ENCODE measurements at regions not wholly inside any gene's neighbourhood (a gene's known extent, or its start where the extent isn't known, plus 50 kb on each side); places are given as distances from the start of the nearest gene placed in this dataset.
A peak's percentile ranks its signal among the peaks of the same experiment; 100 is the strongest.
"Not testable (repeated sequence)": the region's sequence is repeated elsewhere in the genome, so short reads cannot be mapped to it uniquely, and the experiment has no call there.

DNA sequence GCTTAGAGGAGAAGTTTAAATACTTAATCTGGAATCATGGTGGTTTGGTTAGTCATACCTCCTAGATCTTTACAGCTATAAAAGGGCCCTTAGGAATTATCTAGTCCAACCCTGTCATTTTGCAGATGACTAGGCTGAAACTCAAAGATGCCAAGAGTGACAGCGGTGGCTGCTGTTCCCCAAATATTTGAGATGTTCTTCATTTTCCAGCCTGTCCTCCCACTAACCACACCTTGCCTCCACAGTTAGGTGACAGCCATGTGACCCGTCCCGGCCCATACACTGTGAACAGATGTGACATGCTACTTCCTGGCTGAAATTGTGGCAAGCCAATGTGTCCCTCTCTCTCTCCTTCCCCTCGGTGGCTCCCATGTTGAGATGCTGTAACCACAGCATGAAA, 225.5 kb upstream of the IPO5 start:
- DNase-seq = no peak

DNA sequence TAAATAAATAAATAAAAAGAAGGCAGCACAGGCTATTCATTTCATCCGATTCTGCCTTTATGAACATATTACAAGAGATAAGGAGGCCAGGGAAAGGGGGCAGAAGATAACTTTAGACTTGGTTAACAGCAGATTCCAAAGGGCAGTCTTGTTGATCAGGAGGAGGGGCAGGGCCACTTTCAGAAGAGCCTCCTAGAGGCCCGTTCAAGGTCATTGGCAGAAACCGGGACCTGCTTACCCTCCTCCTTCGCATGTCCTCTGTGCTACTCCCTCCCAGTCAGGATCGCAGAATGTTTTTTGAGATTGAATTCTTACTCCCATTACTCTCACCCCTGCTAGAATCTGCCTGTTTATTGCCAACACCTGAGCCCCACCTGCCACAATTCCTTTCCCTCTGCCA, 217.0 kb upstream of the IPO5 start:
- no peak for DNase-seq

DNA sequence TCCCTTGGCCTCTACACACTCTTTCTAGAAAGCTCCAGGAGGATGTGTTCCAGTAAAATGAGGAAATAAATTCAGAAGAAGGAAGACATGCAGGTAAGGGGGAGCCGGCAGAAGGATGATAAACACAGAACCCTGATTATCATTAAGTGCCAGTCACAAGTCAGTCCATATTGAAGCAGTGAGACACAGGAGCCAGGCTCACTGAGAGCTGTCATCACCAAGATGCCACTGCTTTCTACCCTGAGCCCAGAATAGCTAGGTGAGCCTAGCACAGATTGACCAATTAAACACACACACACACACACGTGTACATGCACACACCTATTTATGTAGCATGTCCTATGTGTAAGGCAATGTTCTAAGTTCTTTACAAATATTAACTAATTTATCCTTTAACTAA, 211.4 kb upstream of the IPO5 start:
- no peak for DNase-seq

DNA sequence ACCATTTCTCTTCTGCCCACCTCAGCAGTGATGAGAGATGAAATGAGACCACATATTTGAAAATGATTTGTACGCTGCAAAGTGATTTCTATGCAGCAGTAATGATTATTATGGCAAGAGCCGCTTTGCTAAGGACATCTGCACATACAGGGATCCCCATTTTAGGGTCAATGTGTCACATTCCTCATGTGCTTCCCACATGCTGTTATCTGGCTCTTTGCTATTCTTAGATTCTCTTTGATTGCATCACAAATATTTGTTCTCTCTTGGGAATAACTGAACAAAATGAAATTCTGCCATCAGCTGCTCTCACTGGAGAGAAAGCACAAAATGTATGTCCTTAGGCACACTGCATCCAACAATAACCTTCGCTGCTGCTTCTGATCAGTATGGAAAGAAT, 209.5 kb upstream of the IPO5 start:
- peak; percentile 59 for DNase-seq

DNA sequence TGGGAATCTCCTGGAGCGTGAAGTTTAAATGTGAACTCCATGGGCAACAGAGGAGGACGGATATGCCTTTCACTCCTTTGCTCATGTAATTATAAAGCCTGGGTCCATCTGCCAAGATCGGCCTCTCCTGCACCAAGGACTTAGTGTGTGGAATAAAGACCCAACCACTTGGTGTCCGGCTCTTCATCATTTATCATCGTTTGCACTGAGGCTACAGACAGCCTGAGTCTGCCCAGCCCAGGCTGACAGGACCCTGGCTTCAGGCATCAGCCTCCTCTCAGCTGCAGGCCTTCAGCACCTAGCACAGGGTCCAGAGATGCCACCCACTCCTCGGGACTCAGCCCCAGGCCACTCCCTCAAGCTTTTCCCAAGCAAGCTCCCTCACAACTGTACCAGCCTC, 206.8 kb upstream of the IPO5 start:
- DNase-seq = no peak

DNA sequence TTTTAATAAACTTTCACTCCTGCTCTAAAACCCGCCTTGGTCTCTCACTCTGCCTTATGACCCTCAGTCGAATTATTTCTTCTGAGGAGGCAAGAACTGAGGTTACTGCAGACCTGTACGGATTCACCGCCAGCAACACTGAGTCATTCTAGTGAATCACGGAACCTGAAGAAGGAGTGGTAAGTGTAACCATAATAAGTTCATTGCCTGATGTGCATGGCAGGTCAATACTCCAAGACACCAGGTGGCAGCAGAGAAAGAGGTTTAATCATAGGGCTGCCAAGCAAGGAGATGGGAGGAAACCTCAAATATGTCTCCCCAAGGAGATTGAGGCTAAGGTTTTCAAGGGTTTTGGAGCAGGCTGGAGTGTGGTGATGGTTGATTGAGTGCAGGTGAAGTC, 204.3 kb upstream of the IPO5 start:
- DNase-seq = peak; percentile 14

DNA sequence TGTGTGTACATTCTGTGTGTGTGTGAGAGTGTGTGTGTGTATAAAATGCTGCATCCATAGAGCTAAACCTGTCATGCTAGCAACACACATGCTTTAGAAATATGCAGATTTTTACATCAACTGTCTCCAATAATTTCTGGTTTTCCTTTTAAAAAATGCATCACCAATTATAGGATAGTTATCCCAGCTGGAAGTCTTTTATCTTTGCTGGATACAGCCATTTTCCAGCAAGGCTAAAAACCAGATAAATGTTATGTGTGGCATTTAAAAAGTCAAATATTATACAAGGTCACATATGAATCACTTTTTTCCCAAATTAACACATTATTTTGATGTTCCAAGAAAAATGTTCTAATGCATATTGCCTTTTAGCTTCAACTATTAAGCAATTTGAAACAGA, 202.0 kb upstream of the IPO5 start:
- DNase-seq = no peak

DNA sequence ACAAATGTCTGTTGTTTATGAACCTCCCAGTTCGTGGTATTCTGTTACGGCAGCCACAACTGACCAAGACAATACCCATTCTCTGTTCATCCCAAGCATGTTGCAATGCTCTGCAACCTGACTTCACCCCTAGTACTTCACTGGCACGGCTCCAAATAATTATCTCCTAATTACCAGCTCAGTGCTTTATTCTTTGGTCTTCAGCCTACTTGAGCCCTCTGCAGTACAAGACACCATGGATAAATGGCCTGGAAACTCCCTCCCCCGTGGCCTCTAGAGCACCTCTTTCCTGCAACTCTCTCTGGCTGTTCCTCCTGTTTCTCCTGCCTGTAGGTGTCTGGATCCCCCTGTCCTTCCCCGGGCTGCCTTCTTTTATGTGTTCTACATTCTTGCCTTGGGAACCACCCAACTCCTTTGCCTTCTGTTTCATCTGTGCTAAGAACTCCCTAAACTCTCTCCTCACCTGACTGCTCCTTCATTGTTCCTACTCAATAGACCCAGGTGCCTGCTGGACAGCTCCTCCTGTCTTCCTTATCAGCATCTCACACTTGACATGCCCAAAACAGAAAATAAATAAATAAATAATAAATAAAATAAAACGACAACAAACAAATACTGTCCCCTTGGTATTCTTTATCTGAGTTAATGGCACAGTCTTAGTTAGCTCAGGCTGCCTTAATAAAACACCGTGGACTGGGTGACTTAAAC, 200.4 kb upstream of the IPO5 start:
- DNase-seq = no peak

DNA sequence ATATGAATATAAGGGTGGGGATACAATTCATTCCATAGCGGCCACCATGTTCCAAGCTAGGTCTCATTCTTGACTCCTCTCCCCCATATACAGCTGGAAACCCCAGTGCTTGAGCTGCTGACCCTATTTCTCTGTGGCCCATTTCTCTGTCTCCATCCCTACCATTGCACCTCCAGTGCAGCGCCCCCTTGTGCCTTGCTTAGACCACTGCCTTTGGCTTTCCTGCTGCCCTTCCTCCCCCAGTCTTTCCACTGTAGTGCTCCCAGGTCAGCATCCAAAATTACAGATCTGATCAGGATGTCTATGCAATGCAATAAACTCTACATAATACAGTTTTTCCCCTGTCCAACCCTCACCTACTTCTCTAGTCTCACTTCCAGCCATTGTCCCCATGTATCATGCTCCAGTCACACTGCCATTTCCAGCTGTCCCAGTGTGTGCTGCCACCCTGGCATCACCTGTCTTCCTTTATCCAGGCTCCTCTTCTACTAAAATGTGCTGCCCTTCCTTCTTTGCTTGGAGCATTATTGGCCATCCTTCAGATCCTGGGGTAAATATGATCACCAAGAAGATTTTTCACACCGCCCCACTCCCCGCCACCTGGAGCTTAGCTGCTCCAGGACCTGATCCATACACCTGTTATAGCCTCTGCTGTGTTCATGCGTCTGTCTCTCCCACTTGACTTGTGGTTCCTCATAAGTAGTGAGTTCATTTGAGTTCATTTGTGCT, 199.4 kb upstream of the IPO5 start:
- no peak for DNase-seq

DNA sequence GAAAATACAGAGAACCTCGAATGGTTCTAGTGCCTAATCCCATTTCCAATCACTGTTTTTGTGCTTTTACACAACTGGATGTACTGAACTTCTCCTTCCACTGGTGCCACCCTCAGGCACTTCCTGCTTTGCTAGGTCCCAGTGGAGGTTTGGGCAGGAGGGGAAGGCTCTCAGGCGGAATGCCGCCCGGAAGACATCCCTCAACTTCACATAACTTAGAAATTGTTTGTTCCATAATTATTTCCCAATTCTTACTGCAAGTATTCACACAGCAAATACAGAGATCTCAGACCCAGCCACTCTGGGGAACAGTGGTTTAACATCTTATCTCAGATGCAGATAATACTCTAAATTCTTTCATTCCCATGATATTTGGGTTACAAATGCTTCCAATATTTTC, 195.7 kb upstream of the IPO5 start:
- peak; percentile 56 for DNase-seq

DNA sequence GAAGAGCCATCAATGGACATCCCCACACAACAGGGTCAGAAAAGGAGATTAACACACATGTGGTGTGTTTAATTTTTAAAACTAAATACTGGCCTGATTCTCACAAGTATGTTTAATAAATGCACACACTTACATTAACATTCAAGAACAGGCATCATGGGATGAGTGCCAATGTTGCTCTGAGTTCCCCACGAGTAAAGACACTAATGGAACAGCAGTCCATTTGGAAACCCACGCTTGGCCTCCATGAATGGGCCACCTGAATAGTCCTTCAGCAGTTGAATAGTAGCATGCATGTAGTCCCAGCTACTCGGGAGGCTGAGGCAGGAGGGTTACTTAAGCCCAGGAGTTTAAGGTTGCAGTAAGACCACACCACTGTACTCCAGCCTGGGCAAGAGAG, 195.2 kb upstream of the IPO5 start:
- DNase-seq = peak; percentile 33

DNA sequence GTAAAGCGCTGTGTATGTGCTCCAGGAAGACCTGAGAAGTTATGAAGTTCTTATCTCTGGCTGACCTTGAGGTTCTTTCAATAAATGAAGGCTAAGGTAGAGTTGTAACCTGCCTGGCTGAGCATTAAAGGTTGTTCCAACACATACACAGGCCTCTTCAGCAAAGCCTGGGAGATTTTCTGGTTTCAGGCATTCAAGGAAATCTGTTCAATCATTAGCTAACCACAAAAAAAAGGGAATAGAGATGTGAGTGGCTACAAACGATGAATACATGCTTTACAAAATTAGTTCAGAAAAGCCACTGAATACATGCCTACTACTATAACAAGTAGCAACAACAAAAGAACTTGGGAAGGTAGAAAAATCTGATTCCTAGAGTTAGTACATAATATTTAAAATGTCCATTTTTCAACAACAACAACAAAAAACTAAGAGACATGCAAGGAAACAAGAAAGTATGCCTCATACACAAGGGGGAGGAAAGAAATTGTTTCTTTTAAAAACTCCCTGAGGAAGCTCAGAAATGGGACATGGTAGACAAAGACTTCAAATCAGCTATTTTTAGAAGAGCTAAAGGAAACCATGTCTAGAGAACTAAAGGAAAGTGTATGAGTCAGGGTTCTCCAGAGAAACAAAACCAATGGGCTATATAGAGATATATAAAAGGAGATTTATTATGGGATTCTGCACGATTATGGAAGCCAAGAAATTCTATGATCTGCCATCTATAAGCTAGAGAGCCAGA, 191.5 kb upstream of the IPO5 start:
- DNase-seq = no peak

DNA sequence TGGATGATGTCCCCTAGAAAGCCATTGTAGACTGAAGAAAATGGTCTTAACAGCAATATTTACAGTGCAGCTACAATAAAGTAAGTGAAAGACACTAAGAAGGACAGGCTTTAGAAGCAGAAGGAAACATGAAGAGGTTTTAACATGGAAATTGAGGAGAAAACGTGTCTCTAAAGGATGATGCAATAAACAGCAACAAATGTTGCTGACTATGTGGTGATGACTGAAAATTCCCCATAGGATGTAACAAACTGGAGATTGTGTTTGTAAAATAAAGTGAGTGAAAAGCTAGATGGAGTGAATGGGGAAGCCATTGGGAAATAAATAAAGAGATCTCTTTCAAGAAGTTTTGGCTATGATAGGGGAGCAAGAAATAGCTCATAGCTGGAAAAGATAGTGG, 186.7 kb upstream of the IPO5 start:
- DNase-seq = peak; percentile 26

DNA sequence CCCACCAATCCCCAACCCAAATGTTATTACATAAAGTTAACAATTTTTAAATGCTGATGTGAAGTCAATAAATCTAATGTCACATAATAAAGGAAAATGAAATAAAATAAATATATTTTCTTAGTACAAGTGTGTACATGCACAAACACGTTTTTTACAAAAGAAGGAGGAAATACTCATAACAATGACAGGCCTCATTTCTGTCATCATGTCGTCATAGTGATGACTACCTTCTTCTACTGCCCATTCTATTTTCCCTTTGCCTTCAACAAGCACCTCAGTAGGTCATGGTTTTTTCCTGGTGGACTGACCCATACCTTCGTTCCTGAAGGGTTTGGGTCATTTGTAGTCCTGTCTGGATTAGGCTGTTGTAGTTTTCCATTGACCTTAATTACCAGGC, 185.3 kb upstream of the IPO5 start:
- no peak for DNase-seq

DNA sequence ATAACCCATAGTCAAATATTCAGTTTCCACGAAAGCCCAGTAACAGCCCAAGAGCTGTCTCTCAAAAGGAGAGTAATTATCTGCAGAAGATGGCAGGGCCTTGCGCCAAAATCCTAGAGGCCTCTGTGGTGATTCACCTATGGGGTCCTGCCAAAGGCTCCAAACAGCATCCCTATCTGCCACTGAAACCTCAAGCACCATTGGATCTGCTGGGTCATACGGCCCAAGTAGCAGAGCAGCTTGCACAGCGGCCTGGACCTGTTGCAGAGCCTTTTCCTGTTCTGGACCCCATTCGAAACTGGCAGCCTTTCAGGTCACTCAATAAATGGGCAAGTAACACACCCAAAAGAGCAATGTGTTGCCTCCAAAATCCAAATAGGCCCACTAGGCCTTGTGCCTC, 183.2 kb upstream of the IPO5 start:
- not testable (repeated sequence) for DNase-seq

DNA sequence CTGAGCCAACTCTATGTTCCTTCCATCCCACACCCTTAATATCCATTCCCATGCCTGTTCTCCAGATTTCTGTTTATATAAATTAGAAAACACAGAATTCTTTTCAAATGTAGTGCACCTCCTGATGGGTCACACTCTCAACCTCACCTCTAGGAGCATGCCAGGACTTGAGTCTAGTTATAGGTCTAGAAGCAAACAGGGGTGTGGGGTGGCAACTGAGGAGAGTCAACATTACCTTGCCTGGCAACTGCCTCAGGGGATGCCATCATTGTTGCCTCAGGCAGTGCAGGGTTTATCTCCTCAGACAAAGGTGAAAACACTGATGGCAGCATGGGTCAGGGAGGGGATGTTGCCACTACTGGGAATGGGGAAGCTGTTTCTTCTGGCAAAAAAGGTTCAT, 181.0 kb upstream of the IPO5 start:
- DNase-seq = not testable (repeated sequence)

DNA sequence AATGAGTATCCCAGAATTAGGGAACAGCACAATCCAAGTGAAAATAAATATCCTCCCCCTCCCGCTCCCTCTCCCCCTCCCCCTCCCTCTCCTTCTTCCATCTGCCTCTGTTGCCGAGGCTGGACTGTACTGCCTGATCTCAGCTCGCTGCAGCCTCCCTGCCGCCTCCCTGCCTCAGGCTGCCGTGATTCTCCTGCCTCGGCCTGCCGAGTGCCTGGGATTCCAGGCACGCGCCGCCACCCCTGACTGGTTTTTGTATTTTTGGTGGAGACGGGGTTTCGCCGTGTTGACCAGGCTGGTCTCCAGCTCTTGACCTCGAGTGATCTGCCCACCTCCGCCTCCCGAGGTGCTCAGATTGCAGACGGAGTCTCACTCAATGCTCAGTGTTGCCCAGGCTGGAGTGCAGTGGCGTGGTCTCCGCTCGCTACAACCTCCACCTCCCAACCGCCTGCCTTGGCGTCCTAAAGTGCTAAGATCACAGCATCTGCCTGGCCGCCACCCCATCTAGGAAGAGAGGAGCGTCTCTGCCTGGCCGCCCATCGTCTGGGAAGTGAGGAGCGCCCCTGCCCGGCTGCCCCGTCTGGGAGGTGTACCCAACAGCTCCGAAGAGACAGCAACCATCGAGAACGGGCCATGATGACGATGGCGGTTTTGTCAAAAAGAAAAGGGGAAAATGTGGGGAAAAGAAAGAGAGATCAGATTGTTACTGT, 178.9 kb upstream of the IPO5 start:
- not testable (repeated sequence) for DNase-seq

DNA sequence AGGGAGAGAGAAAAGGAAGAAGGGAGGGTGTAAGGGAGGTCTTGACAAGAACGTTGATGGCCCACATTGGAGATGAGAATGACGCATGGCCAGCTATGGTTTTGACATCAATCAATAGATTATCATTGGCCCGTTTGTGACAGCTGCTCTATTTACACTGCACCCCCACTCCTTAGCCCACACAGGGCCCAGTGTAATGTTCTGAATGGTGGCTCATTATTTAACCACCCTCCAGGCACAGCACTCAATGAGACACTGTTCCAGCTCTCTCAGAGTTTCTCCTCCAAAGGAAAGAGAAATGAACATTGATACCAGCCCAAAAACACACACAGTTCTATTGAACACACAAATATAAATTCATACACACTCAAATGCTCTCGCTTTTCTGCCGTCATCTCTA, 173.0 kb upstream of the IPO5 start:
- no peak for DNase-seq

DNA sequence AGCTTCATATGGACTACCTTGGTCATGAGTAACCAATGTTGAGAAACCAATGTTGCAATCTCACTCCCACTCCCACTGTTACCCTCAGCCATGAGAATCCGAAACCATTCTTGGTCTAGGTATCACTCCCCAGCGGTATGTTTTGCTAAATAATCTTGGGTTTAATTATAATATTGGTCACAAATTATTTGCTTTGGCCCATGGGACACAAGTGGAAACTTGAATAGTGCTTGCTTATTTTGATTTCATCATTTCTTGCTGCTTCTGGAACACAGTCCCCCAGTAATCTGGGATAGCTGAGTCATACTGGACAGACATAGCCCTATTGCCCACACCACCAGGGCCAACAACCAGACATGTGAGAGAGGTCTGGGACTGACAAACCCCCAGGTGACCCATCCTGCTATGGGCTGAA, 171.6 kb upstream of the IPO5 start:
- DNase-seq = no peak

DNA sequence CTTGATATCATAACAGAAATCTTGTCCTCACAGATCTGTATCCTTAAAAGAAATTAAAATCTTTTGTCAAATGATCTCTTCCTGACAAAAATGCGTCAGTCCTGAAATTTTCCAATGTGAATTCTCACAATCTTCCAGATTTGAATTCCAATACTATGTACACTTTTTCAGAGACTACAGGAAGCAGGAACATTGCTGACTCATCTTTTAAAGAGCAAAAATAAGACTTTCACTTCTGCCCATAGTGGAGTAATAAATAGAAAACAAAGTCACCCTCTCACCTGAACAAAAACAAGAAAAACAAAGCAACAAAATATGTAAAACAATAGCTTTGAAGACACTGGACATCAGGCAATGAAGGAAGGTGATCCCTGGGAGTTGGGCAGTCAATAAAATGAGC, 167.0 kb upstream of the IPO5 start:
- DNase-seq = no peak

DNA sequence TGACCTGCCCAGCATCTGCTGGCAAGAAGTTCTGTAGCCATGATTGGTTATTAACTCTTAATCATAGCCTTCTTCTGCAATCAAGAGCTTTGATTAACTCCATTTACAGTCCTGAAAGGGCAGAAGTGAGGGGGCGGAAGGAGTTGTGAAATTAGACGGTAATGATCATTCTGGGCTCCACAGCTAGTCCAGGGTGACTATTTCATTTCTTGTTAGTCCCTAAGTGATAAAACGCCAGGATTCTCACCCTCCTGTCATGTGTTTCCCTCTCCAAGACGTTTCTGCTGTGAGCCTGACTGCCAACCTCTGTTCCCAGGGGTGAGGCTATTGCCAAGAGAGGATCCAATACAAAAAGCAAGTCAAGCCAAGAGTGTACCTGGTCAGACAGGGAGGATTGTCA, 155.9 kb upstream of the IPO5 start:
- DNase-seq = no peak

DNA sequence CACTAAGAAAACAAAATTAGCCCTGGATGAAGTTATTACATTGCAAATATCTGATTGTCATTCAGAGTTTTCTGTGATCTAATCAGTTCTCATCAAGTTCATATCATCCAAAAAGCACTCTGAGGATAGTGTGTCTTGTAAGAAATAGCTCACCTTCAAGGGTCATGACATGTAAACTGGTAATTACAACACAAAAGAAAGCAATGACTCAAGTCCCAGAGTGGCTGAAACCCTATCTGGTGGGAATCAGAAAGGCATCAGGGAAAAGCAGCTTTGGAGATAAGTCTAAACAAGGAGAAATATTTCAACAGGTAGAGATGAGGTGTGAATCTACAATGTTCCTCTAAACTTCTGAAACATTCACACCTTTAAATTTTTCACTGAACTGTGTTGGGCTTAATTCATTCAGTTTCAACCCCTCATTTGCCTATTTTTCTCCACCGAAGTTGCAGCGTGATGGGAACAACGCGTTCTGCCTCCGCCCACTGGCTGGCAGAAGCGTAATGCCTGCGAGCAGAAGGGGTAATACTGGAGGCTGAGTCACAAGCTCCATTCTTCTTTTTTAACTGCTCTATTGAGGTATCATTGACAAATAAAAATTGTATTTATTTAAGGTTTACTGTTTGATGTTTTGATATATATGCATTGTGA, 155.2 kb upstream of the IPO5 start:
- DNase-seq = no peak

DNA sequence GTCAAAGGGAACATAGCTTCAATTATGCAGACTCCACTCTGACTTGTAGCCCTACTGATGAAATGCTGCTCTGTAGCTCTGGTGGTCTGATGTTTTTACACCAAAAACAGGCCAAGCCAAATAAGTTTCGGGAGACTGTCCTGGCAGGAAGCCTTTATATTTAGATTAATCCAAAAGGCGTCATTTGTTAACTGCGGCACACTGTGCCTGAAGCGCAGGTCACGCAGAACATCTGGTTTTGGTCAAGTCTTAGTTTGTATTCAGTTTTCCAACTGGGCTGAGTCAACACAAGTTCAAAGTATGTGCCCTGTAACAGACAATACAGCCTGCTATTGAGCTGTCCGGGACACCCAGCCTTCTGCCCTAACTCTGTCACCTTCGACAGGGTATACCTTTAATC, 154.6 kb upstream of the IPO5 start:
- DNase-seq = peak; percentile 51
